CD4-positive, alpha-beta T cell (primary cell): ENCODE measurements at regions not wholly inside any gene's neighbourhood (a gene's known extent, or its start where the extent isn't known, plus 50 kb on each side); places are given as distances from the start of the nearest gene placed in this dataset.

ENCODE experiments used
- ATAC-seq: fragments of 200-7000 bp; cut with Tn5 transposase; one replicate; pipeline ENCODE4 v1.10.0; 2022; ENCODE audit warnings: mild to moderate bottlenecking; ENCODE audit not compliant: poor library complexity
- CTCF ChIA-PET: fragments of 350-600 bp; sonication (Branson Sonifier 250); formaldehyde crosslinking; loops from one replicate; lab custom pipeline; 2021; ENCODE audit warnings: antibody characterized with exemption, inconsistent platforms; lab: Charles Lee
- POLR2A ChIA-PET: fragments of 350-600 bp; sonication (Branson Sonifier 250); formaldehyde crosslinking; loops from one replicate; lab custom pipeline; 2021; ENCODE audit warnings: antibody characterized with exemption, inconsistent platforms; lab: Charles Lee
- DNase-seq, 14 experiments: peaks; one replicate each; pipeline ENCODE4 v3.0.0-alpha.2; 2013 to 2020; ENCODE audit warnings: mixed read lengths in 2 of 14
- H3K27ac ChIP-seq, 2 donors: one replicate each; pipeline versions ENCODE4 v1.5.1 to v1.7.0; 2013; ENCODE audit warnings: low read length in 2 of 2, low read depth in 1 of 2, mild to moderate bottlenecking in 1 of 2
- H3K27me3 ChIP-seq, 2 experiments: 1 replicate in 1 of 2; 2 replicates in 1 of 2; pipeline versions ENCODE4 v1.6.1 to v1.7.0; 2013; ENCODE audit warnings: low read length in 2 of 2, control low read depth in 1 of 2, mild to moderate bottlenecking in 1 of 2, moderate library complexity in 1 of 2; ENCODE audit not compliant: insufficient read depth in 2 of 2, control insufficient read depth in 1 of 2
- H3K36me3 ChIP-seq: one replicate; pipeline ENCODE4 v1.6.1; 2013; ENCODE audit warnings: low read length, control low read depth; ENCODE audit not compliant: insufficient read depth
- H3K4me1 ChIP-seq: one replicate; pipeline ENCODE4 v1.6.1; 2013; ENCODE audit warnings: low read length, control low read depth; ENCODE audit not compliant: insufficient read depth
- H3K4me3 ChIP-seq: one replicate; pipeline ENCODE4 v1.5.1; 2013; ENCODE audit warnings: mild to moderate bottlenecking, low read length, moderate library complexity
- H3K9me3 ChIP-seq, 2 experiments: 1 replicate in 1 of 2; 2 replicates in 1 of 2; pipeline versions ENCODE4 v1.6.1 to v1.7.0; 2013; ENCODE audit warnings: low read length in 2 of 2, mild to moderate bottlenecking in 2 of 2, control low read depth in 1 of 2, moderate library complexity in 1 of 2; ENCODE audit not compliant: control insufficient read depth in 1 of 2, insufficient read depth in 1 of 2
- H3K27ac Mint-ChIP-seq: one replicate; pipeline ENCODE4 v1.8.0; 2020; ENCODE audit warnings: mixed read lengths
- H3K27me3 Mint-ChIP-seq: one replicate; pipeline ENCODE4 v1.8.0; 2021; ENCODE audit warnings: mixed read lengths
- H3K36me3 Mint-ChIP-seq: one replicate; pipeline ENCODE4 v1.8.0; 2021; ENCODE audit warnings: low read depth, mixed read lengths
- H3K4me1 Mint-ChIP-seq: one replicate; pipeline ENCODE4 v1.8.0; 2021; ENCODE audit warnings: low read depth, mixed read lengths
- H3K4me3 Mint-ChIP-seq: one replicate; pipeline ENCODE4 v1.8.0; 2020; ENCODE audit warnings: mild to moderate bottlenecking, mixed read lengths
- H3K9me3 Mint-ChIP-seq: one replicate; pipeline ENCODE4 v1.8.0; 2020; ENCODE audit warnings: mixed read lengths
- CTCF ChIP-seq: fragments of 200-600 bp; IDR thresholded peaks from one replicate; pipeline ENCODE4 v1.8.0; 2022; ENCODE audit warnings: antibody characterized with exemption, mild to moderate bottlenecking
- intact Hi-C, 2 experiments: fragments of 100-400 bp; cut with DNase I in 1 of 2; cut with micrococcal nuclease in 1 of 2; formaldehyde crosslinking; loops; one replicate each; pipeline versions ENCODE4 v1.15.1 to v1.9.0; 2023 to 2025; cut with DNase I, micrococcal nuclease

- Mint-ChIP-seq H3K9me3 (peaks cover 4% of the 10 kb centered on the region), H3K27me3 (no peaks in the 10 kb centered on the region), H3K27ac (no peak overlapping the region), H3K36me3 (no peaks in the 10 kb centered on the region), H3K4me3 (no peak overlapping the region), H3K4me1 (no peaks in the 10 kb centered on the region)
- intact Hi-C loops, result no loop called here
- Histone ChIP-seq H3K27me3 (no peaks in the 10 kb centered on the region), H3K9me3 (peaks cover 0 to 8% of the 10 kb centered on the region in 2 experiments), H3K4me1 (no peaks in the 10 kb centered on the region), H3K36me3 (no peaks in the 10 kb centered on the region), H3K27ac (no peak overlapping the region), H3K4me3 (no peak overlapping the region)
- no peak for TF ChIP-seq CTCF
- DNase-seq (no peak), ATAC-seq (no peak)
- CTCF ChIA-PET, result no interaction called here
- POLR2A ChIA-PET, result no interaction called here
Measured at GRCh38 chr13:86368924-86369323, 569.7 kb upstream of the SLITRK6 start.

GRCh38 chr13:86377451-86377850 is 578.2 kb upstream of the SLITRK6 start:
- ATAC-seq (no peak), DNase-seq (no peak)
- no peaks in the 10 kb centered on the region for H3K27me3 ChIP-seq
- no peak overlapping the region for H3K4me3 ChIP-seq
- intact Hi-C loops, result no loop called here
- no peaks in the 10 kb centered on the region for H3K4me1 ChIP-seq
- Mint-ChIP-seq H3K27me3 (no peaks in the 10 kb centered on the region), H3K4me3 (no peak overlapping the region), H3K9me3 (peaks cover 15% of the 10 kb centered on the region), H3K36me3 (no peaks in the 10 kb centered on the region), H3K27ac (no peak overlapping the region), H3K4me1 (no peaks in the 10 kb centered on the region)
- no peak for TF ChIP-seq CTCF
- no peak overlapping the region for H3K27ac ChIP-seq
- no peaks in the 10 kb centered on the region for H3K36me3 ChIP-seq
- peaks cover 0 to 13% of the 10 kb centered on the region in 2 experiments for H3K9me3 ChIP-seq
- CTCF ChIA-PET, result no interaction called here
- POLR2A ChIA-PET, result no interaction called here

GRCh38 chr13:86378628-86379027 is 579.4 kb upstream of the SLITRK6 start:
- DNase-seq (no peak), ATAC-seq (no peak)
- H3K27ac ChIP-seq, result no peak overlapping the region
- no peak for TF ChIP-seq CTCF
- POLR2A ChIA-PET, result no interaction called here
- no peaks in the 10 kb centered on the region for H3K36me3 Mint-ChIP-seq
- H3K27me3 ChIP-seq, result no peaks in the 10 kb centered on the region
- H3K9me3 Mint-ChIP-seq, result peaks cover 12% of the 10 kb centered on the region
- intact Hi-C loops, result no loop called here
- CTCF ChIA-PET, result no interaction called here
- no peaks in the 10 kb centered on the region for H3K36me3 ChIP-seq
- H3K9me3 ChIP-seq, result peaks cover 0 to 19% of the 10 kb centered on the region in 2 experiments
- H3K4me1 ChIP-seq, result no peaks in the 10 kb centered on the region
- no peak overlapping the region for H3K27ac Mint-ChIP-seq
- no peaks in the 10 kb centered on the region for H3K4me1 Mint-ChIP-seq
- H3K4me3 ChIP-seq, result no peak overlapping the region
- no peaks in the 10 kb centered on the region for H3K27me3 Mint-ChIP-seq
- no peak overlapping the region for H3K4me3 Mint-ChIP-seq
